ENCODE measurements at regions not wholly inside any gene's neighbourhood (a gene's known extent, or its start where the extent isn't known, plus 50 kb on each side); places are given as distances from the start of the nearest gene placed in this dataset.
"Not testable (repeated sequence)": the region's sequence is repeated elsewhere in the genome, so short reads cannot be mapped to it uniquely, and the experiment has no call there.

DNA sequence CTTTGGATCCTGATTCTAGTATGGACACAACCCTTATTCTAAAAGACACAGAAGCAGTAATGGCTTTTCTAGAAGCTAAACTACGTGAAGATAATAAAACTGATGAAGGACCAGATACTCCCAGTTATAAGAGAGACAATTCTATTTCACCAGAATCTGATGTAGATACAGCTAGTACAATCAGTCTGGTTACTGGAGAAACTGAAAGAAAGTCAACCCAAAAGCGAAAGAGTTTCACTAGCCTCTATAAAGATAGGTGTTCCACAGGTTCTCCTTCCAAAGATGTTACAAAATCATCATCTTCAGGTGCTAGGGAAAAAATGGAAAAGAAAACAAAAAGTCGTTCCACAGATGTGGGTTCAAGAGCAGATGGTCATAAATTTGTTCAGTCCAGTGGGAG lies 161.5 kb upstream of the PRSS12 start:
- TF ChIP-seq, protein P1, sequence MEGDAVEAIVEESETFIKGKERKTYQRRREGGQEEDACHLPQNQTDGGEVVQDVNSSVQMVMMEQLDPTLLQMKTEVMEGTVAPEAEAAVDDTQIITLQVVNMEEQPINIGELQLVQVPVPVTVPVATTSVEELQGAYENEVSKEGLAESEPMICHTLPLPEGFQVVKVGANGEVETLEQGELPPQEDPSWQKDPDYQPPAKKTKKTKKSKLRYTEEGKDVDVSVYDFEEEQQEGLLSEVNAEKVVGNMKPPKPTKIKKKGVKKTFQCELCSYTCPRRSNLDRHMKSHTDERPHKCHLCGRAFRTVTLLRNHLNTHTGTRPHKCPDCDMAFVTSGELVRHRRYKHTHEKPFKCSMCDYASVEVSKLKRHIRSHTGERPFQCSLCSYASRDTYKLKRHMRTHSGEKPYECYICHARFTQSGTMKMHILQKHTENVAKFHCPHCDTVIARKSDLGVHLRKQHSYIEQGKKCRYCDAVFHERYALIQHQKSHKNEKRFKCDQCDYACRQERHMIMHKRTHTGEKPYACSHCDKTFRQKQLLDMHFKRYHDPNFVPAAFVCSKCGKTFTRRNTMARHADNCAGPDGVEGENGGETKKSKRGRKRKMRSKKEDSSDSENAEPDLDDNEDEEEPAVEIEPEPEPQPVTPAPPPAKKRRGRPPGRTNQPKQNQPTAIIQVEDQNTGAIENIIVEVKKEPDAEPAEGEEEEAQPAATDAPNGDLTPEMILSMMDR (IDR thresholded peaks at IDR 0.05; ENCODE audit: insufficient read depth, low read length, poor library complexity, severe bottlenecking), result not testable (repeated sequence)
- not testable (repeated sequence) for TF ChIP-seq EZH2phosphoT487 (conservative IDR thresholded peaks at IDR 0.05; ENCODE audit: low read length)
